Smooth muscle cell of the brain vasculature (primary cell): ENCODE measurements at regions not wholly inside any gene's neighbourhood (a gene's known extent, or its start where the extent isn't known, plus 50 kb on each side); places are given as distances from the start of the nearest gene placed in this dataset.
"Not testable (repeated sequence)": the region's sequence is repeated elsewhere in the genome, so short reads cannot be mapped to it uniquely, and the experiment has no call there.

ENCODE experiments used
- DNase-seq: peaks from one replicate; pipeline ENCODE4 v3.0.0-alpha.2; 2012; ENCODE audit warnings: low read depth, low spot score

DNA sequence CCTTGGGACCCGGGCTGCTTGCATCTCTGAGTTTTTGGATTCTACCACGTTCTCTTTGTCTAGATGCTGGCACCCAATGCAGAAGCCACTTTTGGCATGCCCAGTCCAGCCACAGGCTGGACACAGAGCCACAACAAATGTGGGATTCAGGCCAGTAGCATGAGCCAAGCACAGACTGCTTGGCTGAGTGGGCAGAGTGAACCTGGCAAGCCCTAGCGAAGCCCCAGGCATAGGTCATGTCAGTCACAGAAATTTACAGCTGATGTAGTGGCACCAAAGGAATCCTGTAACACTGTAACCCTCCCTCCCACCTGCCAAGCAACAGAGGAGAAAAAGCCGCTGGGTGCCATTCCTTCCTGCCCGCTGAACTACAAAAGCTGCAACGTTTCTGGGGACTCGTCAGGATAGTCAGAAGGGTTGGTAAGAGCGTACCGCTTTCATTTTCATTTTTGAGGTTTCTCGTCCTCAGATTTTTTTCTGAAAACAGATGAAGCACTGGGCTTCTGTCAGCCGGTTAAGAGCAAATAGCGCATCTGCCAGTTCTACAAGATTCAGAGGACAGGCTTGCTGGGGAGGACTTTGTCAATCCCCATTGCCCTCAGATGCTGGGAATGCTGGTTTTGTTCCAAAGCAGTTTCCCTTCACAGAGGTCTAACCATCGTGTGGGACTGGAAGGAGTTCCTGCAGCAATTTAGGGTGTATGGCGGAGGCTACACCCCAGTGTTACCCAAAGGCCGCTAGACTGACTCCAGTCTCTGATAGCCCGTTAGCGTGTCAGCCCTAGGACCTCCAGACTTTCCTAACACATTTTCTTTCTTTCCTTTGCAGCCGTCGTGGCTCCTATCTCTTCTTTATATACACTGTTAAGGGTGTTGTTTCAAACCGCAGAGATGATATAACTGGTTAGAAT lies 399.0 kb downstream of the HTR1A start:
- DNase-seq, result no peak

DNA sequence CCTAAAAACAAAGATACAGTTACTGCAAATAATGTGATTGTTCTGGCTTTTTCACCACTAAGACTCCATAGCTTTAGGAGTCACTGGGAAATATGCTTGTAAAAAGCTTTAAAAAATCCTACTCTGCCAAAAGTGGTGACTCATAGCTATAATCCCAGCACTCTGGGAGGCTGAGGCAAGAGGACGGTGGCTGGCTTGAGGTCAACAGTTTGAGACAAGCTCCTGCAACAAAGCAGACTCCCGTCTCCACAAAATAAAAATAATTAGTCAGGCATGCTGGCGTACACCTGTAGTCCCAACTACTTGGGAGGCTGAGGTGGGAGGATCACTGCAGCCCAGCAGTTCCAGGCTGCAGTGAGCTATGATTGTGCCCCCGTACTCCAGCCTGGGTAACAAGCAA lies 406.4 kb downstream of the HTR1A start:
- no peak for DNase-seq

DNA sequence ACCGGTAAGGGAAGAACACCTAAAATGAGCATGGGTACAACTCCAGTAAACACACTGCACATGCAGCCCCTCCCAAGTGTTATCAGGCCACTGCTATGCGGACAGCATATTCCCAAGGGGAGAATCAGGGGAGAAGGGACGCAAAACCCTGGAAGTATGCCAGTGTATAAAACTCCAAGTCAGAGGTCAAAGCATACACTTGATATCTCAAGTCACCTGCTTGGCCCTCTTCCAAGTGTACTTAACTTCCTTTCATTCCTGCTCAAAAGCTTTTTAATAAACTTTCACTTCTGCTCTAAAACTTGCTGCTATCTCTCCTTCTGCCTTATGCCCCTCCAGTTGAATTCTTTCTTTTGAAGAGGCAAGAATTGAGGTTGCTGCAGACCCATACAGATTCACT lies 408.1 kb downstream of the HTR1A start:
- DNase-seq, result no peak

DNA sequence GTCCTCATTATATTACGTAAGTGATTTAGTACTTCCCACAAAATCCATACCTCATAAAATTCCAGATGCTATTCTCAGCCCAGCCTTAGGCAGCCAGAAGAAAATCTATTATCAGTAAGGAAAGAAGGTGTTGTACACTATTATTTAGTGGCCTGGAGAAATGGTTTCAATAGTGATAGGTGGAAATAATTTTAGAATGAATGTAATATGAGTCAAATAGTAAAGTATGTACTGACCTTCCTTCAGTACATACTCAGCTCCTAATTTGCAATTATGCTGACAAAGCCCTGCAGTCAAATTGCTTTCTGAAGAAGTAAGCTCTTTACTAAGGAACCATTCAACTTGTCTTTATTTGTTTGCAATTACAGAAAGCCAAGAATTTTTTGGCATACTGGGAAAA lies 409.2 kb downstream of the HTR1A start:
- no peak for DNase-seq

DNA sequence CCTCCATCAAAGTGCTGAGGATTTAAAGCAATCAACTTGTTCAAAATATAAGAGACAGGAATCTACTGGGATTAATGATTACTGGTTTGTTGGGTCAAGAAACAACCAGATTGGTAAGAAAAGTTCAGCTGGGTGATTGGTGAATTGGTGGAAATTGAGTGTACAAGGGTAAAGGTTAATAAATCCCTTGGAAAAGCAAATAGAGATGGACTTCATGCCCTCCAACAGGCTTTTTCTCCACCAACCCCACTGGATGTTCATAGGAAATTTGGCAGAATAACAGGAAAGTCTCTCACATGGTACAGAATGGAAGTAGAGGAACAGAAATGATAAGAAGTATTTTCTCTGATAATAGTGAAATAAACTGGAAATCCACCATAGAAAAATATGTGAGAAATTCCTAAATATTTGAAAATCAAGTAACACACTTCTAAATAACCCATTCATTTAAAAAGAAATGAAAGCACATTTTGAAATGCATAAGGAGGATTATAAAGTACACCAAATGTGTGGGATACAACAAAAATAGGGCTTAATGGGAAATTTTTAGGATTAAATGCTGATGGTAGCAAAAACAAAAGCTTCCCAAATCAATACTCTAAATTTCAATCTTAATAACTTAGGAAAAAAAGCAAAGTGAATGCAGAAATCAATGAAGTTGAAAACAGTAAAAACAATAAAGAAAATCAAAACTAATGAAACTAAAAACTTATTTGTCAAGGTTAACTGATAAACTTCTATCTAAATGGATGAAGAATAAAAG lies 426.2 kb downstream of the HTR1A start:
- no peak for DNase-seq

DNA sequence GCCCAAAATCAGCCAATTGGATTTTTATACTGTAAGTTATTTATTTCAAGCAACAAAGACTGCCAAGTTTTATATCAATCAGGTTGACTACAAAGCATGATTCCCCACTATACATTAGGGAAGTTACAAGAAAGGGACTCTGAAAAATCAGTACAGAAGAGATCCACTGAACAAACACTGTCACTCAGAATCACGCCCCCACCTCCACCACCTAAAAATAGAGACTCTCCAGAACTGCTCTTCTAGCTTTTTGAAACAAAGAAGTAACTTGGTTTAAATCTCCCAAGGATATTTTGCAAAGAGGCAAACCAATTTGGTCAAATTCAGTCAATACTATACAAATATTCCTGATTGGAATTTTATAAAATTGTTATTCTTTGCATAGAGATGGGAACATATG lies 438.0 kb downstream of the HTR1A start:
- DNase-seq, result no peak

DNA sequence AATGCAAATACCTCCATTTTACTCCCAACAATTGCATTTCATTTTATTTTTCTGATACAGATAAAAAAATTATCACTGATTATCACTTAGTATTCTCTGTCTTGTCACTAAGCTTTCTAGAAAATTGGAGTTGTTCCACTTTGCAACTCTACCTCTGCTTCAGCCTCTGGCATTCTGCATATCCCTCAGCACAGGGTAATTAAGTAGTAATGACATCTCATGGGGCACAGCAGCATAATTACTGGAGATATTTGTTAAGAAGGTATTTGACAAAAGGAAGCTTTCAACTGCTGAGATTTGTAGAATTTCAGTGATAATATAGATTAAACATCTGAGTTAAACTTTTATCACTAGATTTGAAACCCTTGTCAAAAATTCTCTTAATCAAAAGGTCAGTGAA lies 446.2 kb downstream of the HTR1A start:
- no peak for DNase-seq

DNA sequence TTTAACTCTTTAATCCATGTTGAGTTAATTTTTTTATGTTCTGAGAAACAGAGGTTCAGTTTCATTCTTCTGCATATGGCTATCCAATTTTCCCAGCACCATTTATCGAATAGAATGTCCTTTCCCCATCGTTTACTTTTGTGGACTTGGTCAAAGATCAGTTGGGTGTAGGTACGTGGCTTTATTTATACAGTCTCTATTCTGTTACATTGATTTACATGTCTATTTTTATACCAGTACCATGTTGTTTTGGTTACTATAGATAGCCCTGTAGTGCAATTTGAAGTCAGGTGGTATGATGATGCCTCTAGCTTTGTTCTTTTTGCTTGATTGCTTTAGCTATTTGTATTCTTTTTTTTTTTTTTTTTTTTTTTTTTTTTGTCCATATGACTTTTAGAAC lies 462.0 kb downstream of the HTR1A start:
- no peak for DNase-seq

DNA sequence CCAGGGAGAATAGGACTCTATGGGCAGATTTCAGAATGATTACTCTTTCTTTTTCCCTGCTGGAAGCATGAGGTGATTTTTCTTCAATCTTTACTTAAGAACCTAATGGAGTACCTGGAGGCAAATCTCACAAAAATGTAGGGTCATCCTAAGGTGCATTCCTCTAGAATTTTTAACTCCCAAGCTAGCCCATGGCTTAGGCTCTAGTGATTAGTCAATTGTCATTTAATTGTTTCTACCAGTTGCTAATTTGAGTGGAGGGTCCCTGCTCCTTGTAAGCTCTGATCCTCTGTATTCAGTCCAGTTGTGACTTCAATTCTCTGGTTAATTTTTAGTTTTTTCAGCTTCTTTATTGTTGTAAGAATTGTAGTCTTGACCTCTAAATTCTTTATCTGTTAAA lies 467.0 kb downstream of the HTR1A start:
- DNase-seq, result no peak

DNA sequence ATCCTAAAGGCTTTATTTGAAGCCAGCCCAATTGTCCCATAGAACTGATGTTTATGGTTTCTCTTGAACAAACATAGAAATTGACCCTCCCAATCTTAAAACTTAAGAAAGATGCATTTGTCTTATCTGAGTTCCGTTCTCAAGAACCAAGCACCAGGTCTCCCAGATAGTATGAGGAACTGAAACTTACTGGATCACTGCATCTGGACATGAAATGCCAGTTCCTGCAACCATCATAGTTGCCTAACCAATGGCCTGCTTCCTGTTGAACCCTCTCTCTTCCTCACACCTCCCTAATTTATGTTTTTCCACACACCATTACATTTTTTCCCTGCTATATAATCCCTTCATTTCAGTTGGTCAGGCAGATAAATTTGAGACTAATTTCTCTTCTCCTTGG lies 478.9 kb downstream of the HTR1A start:
- no peak for DNase-seq

DNA sequence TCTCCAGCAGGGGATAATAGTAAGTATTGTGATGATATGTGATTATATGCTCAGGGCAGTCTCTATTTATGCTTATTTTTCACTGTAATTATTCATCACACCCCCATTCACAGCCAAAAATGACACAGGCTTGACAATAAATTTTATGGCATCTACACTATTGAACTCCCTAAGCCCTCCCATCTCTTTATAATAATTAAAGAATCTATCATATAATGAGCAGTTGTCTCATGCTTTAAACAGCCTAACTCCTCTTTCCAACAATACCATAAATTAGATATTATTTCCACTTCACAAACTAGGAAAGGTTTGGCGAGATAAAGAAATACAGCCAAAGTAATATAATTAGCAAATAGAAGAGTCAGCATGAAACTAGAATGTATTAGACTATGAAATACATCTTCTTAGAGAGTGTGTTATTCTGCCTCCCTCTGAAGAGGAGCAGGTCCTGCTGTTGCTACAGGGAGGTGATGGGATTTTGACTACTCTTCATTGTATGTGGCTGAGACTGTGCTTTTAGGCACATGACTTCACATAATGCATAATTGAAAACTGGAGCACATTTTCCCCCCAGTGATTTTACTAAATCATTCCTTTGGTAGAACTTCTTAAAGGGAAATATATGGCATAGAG lies 488.8 kb downstream of the HTR1A start:
- no peak for DNase-seq

DNA sequence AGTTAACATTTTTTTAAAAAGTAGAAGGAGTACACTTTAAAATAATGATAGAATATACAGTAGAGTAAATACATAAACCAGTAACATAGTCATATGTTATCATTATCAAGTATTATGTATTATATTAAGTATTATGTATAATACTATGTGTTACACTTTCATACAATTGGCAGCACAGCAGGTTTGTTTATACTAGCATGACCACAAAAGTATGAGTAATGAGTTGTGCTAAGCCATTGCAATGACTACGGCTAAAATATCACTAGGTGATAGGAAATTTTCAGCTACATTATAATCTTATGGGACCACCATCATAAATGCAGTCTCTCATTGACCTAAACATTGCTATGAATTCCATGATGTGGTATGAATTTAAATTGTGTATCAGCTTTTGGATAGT lies 506.0 kb downstream of the HTR1A start:
- DNase-seq, result no peak

DNA sequence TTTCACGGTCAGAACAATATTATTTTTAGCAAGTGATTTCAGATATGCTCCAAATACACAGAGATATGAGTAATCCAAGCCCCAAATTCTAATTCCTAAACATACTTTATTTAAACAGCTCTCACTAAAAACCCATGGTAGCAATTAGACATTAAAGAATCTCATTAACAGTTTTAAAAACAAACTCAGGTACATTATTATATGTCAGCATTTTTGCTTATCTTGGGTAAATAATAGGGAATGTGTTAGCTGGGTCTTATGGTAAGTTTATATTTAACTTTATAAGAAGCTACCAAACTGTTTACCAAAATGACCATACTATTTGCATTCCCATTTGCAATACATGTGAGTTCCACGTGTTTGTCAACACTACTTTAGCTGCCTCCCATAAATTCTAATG lies 511.1 kb downstream of the HTR1A start:
- no peak for DNase-seq

DNA sequence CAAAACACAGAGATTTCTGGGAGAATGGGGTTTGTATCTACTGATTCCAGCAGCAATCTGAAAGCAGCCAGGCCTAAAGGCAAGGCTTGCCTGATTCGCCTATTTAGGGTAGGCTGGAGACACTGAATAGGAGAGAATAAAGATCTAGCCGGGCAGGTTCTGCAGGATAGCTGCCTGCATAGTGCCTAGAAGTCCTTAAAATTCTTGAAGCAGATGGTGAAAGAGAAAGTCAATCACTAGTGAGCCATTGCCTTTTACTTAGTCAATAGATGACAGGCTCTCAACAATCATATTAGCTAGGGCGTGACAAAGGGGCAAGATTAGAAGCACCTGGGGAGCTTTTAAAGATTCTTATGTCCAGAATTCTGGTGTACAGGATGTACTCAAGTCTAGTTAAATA lies 522.7 kb downstream of the HTR1A start:
- no peak for DNase-seq

DNA sequence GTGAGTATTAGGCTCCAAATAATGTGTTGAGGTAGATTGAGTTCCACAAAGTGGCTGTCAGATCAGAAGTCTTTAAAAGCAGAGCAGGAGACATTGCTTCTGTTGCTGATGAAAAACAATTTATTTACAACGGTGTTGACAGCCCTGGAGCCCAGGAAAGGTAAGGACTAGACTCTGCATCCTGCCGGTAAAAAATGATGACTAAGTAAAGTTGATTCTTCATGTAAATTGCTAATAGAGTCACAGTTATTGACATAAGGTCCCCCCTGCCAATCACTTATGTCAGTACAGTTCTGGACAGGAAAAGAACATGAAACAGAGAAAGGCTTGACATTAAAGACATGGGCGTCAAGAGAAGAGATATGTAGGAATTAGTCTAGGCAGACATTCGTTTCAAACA lies 552.5 kb downstream of the HTR1A start:
- no peak for DNase-seq

DNA sequence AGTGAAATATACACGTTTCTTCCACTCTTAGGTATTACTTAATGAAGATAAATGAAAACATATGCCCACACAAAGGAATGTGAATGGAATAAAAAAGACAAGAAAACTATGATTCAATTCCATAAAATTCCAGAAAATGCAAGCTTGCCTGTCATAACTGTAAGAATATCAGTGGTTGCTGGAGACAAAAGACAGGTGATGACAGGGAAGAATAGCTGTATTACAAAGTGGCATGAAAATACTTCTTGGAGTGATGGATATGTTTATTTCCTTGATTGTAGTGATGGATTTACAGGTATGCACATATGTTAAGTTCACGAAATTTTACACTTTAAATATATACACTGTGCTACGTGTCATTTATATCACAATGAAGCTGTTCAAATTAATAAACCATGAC lies 553.3 kb downstream of the HTR1A start:
- DNase-seq, result no peak

DNA sequence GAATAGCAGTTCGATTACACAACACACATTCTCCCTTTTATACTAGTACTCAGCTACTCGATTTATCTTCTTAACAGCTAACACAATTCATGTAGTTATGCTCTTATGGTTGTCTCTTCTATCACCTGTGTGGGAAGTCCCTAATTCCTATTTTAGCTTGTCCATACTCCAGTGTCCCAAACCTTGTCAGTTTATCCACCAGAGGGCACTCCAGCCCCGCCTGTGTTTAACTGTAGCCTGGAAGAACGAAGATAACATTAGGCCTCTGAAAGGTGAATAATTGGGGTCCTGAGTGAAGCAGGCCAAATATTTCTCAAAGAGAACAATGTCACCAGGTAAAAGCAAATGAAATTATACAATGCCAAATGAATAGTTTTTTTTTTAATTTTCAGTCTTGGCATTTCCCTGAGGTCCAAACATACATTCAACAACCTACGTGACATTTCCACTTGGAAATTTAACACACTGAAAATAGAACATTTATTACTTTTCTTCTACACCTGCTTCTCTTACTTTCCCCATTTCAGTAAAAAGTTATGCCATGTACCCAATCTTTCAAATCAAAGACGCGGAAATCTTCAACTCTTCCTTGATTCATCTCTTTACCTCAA lies 560.7 kb downstream of the HTR1A start:
- DNase-seq, result no peak

DNA sequence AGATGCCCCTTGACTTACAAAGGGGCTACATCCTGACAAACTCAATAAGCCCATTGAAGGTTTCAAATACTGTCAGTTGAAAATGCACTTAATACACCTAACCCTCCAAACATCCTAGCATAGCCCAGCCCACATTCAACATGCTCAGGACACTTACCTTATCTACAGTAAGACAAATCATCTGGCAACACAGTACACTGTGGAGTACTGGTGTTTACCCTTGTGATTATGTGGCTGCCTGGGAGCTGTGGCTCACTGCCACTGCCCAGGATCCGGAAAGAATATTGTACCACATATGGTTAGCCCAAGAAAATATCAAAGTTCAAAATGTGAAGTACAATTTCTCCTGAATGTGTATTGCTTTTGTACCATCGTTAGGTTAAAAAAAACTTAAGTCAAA lies 562.2 kb downstream of the HTR1A start:
- DNase-seq, result no peak

DNA sequence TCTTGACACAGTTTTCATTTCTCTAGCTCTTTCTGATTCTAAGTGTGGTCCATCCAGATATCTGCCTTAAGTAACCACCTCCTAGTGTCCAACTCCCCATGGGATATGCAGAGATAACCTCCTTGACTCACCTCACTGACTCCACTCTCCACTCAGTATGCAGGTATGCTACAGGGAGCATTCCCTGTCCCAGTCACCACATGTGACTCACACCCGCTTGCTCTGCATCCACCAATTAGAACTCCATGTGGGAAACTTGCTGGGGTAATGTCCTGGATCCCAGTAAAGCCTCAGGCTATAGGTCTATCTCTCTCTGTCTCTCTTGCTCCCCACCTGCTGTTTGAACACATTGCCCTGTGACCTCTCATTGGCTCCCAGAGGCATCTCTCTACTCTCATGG lies 563.9 kb downstream of the HTR1A start:
- no peak for DNase-seq

DNA sequence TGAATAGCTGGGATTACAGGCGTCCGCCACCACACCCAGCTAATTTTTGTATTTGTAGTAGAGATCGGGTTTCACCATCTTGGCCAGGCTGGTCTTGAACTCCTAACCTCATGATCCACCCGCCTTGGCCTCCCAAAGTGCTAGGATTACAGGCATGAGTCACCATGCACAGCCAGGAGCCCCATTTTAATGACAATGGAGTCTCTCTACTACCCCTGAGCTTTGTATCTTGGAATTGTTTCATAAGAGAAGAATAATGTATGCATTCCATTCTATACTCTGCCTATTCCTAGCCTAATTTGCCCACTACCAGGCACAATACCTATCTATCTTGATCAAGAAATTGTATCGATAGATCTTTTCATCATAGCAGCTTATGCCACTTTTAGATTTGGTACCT lies 574.1 kb downstream of the HTR1A start:
- DNase-seq, result not testable (repeated sequence)

DNA sequence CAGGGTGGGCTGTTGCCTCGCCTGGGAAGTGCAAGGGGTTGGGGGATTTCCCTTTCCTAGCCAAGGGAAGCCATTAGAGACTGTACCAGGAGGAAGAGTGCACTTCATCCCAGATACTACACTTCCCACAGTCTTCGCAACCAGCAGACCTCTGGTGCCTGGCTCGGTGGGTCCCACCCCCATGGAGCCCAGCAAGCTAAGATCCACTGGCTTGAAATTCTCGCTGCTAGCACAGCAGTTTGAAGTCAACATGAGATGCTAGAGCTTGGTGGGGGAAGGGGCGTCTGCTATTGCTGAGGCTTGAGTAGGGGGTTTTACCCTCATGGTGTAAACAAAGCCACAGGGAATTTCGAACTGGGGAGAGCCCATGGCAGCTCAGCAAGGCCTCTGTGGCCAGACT lies 586.4 kb downstream of the HTR1A start:
- DNase-seq, result no peak

DNA sequence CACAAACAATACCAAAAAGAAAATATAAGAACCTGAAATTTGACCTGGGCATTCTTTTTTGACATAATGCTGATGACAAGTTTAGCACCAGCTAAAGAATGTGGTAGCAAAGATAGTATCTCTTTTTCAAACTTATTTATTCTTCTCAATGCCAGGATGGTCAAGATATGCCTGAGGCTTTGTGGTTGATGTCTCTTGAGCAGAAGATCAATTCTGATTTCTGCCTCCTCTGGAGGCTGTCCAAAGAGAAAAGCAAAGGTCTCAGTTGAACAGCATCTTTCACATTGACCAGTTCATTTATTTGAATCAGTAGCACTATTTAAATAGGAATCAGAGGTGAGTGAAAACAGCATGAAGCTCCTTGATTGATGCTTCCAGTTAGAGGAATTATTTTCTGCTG lies 588.2 kb downstream of the HTR1A start:
- DNase-seq, result no peak
